Panc1 (cell line): ENCODE measurements at regions not wholly inside any gene's neighbourhood (a gene's known extent, or its start where the extent isn't known, plus 50 kb on each side); places are given as distances from the start of the nearest gene placed in this dataset.

Source experiments
- POLR2AphosphoS5 ChIP-seq: IDR thresholded peaks from 2 replicates; pipeline ENCODE4 v1.6.1; 2012; ENCODE audit warnings: mild to moderate bottlenecking, low read depth, low read length, moderate library complexity
- SIN3A ChIP-seq: IDR thresholded peaks from 2 replicates; pipeline ENCODE4 v1.6.1; 2012; ENCODE audit warnings: low read depth, mild to moderate bottlenecking, low read length, moderate library complexity, borderline replicate concordance; ENCODE audit not compliant: insufficient read depth
- TCF7L2 ChIP-seq: IDR thresholded peaks from 2 replicates; pipeline ENCODE4 v1.6.1; 2011; ENCODE audit warnings: mild to moderate bottlenecking, low read depth, low read length, inconsistent platforms
- TF ChIP-seq, protein P1 (sequence below): fragments of 450-650 bp; IDR thresholded peaks from 2 replicates; pipeline ENCODE4 v1.5.1; 2017; ENCODE audit warnings: mild to moderate bottlenecking
- TF ChIP-seq, protein P2 (sequence below), 2 experiments: IDR thresholded peaks; 2 replicates each; pipeline ENCODE4 v1.6.1; 2011 to 2012; ENCODE audit warnings: low read depth in 2 of 2, control low read depth in 1 of 2, low read length in 1 of 2, mild to moderate bottlenecking in 1 of 2, moderate library complexity in 1 of 2; ENCODE audit not compliant: insufficient read depth in 1 of 2

GRCh38 chr10:36119455-36119854 is 477.4 kb upstream of the FZD8 start:
- TF ChIP-seq, protein P1, sequence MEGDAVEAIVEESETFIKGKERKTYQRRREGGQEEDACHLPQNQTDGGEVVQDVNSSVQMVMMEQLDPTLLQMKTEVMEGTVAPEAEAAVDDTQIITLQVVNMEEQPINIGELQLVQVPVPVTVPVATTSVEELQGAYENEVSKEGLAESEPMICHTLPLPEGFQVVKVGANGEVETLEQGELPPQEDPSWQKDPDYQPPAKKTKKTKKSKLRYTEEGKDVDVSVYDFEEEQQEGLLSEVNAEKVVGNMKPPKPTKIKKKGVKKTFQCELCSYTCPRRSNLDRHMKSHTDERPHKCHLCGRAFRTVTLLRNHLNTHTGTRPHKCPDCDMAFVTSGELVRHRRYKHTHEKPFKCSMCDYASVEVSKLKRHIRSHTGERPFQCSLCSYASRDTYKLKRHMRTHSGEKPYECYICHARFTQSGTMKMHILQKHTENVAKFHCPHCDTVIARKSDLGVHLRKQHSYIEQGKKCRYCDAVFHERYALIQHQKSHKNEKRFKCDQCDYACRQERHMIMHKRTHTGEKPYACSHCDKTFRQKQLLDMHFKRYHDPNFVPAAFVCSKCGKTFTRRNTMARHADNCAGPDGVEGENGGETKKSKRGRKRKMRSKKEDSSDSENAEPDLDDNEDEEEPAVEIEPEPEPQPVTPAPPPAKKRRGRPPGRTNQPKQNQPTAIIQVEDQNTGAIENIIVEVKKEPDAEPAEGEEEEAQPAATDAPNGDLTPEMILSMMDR = no peak
- no peak for TF ChIP-seq POLR2AphosphoS5
- no peak for TF ChIP-seq SIN3A
- TF ChIP-seq, protein P2, sequence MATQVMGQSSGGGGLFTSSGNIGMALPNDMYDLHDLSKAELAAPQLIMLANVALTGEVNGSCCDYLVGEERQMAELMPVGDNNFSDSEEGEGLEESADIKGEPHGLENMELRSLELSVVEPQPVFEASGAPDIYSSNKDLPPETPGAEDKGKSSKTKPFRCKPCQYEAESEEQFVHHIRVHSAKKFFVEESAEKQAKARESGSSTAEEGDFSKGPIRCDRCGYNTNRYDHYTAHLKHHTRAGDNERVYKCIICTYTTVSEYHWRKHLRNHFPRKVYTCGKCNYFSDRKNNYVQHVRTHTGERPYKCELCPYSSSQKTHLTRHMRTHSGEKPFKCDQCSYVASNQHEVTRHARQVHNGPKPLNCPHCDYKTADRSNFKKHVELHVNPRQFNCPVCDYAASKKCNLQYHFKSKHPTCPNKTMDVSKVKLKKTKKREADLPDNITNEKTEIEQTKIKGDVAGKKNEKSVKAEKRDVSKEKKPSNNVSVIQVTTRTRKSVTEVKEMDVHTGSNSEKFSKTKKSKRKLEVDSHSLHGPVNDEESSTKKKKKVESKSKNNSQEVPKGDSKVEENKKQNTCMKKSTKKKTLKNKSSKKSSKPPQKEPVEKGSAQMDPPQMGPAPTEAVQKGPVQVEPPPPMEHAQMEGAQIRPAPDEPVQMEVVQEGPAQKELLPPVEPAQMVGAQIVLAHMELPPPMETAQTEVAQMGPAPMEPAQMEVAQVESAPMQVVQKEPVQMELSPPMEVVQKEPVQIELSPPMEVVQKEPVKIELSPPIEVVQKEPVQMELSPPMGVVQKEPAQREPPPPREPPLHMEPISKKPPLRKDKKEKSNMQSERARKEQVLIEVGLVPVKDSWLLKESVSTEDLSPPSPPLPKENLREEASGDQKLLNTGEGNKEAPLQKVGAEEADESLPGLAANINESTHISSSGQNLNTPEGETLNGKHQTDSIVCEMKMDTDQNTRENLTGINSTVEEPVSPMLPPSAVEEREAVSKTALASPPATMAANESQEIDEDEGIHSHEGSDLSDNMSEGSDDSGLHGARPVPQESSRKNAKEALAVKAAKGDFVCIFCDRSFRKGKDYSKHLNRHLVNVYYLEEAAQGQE (IDR thresholded peaks at IDR 0.05; ENCODE audit: insufficient read depth in 1 of 2, low read depth in 2 of 2, low read length in 1 of 2) = no peak
- no peak for TF ChIP-seq TCF7L2
